ENCODE measurements at regions not wholly inside any gene's neighbourhood (a gene's known extent, or its start where the extent isn't known, plus 50 kb on each side); places are given as distances from the start of the nearest gene placed in this dataset.

DNA sequence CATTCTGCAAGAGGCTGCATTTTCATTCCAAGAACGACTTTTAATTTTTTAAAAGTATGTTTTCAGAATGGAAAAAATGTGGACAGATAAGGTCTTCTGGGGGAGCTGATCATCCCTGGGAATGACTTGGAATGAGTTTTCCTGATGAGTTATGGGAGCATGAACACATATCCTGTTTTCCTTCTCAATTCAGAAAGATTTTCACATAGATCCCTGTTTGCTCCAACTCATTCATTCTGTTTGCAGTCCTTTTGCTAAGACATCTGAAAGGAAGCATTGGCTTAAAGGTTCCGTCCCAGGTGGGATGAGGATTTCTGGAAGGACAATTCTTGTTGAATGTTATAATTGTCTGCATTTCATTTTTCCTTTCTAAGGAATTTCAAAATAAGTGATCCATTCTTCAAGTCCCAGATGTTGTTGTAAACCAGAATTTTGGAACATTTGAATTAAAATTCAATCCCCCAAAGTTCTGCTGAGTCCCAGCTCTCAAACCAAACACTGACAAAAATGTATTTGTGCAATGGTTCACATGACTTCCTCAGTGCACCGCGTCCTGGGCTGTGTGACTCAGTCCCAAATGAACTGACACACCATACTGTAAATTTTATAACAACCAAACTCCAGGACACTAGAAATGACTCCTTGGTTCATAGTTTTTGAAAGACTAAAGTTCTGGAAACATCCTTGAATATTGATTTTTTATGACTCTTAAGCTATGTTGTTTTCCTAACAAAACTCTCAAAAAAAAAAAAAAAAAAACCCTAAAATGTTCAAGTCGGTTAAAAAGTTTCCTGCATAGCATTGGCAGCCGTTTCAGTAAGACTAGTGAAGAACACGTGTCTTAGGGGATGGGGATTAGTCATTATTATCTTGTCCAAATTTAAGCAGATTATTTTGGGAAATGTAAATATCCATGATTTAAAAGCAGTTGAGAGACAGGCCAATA is 281.8 kb upstream of the TCF4 start:
- CTCF ChIA-PET, result interaction anchor here (1.7 kb wide), 1 partner anchor 19 kb away, joined by 3 read pairs; no protein-coding TSS in a partner anchor

DNA sequence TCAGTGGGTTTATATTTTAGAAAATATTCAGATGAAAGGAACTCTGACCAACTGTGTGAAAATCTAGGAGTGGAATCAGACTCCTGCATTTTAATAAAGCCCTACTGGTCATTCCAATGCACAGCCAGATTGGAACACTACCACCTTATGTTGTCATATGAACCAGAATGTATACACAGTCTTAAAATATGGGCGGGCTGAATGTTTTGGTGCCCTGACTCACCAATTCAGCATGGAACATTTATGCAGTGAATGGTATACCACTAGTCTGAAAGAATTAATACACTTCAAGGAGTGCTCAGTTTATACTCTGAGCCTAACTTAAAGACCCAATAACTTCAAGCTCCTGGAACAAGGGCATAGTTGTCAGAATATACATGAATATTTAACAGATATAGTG is 280.9 kb upstream of the TCF4 start:
- Mint-ChIP-seq H3K36me3 (ENCODE audit: low read depth) (no peaks in the 10 kb centered on the region), H3K27ac (no peak overlapping the region), H3K4me3 (no peak overlapping the region), H3K4me1 (ENCODE audit: low read depth) (no peaks in the 10 kb centered on the region), H3K9me3 (no peaks in the 10 kb centered on the region), H3K27me3 (ENCODE audit: low read depth) (no peaks in the 10 kb centered on the region)
- CTCF ChIA-PET, result no interaction called here
- no peak for DNase-seq
- intact Hi-C loops (cut with micrococcal nuclease), result no loop called here

More for the DNA sequence above, 281.8 kb upstream of the TCF4 start:
- no peak for DNase-seq
- Mint-ChIP-seq H3K4me3 (no peak overlapping the region), H3K9me3 (no peaks in the 10 kb centered on the region), H3K4me1 (ENCODE audit: low read depth) (no peaks in the 10 kb centered on the region), H3K36me3 (ENCODE audit: low read depth) (no peaks in the 10 kb centered on the region), H3K27ac (no peak overlapping the region), H3K27me3 (ENCODE audit: low read depth) (no peaks in the 10 kb centered on the region)
- intact Hi-C loops (cut with micrococcal nuclease), result no loop called here

DNA sequence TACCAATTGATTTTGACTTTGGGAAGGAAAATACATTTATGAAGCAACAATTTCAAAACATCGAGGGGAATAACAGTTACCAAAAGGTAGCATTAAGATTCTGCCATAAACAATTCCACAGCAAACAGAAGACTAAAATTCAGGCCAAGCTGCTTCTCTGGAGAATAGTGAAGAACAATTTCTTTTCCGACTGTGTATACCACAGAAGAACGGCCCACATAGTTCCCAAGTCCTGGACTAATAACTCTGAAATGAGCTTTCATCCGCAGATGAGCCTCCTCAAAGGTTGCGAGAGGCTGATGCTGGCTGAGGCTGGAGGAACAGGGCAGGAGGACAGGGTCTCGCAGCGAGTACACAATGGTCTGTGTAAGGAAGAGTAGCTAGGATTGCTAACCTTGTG is 278.9 kb upstream of the TCF4 start:
- CTCF ChIA-PET, result no interaction called here
- Mint-ChIP-seq H3K9me3 (no peaks in the 10 kb centered on the region), H3K27me3 (ENCODE audit: low read depth) (no peaks in the 10 kb centered on the region)

DNA sequence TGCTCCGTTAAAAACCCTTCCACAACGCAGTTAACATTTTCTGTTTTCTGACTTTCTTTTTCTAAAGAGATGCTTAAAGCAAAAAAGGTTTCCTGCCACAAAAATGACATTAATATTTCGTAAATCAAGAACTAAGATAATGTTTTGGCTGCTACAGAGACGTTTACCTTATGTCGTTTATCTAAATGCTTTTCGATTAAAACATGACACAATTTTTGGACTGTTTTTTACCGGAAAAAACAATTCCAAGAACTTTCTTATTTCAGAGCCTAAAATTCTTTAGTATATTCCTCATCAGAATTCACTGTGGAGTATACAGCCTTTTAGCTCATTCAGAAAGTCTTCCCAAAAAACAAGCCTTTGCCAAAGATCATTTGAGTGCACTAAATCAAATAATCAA is 278.0 kb upstream of the TCF4 start:
- Mint-ChIP-seq H3K27me3 (ENCODE audit: low read depth) (no peaks in the 10 kb centered on the region), H3K36me3 (ENCODE audit: low read depth) (no peaks in the 10 kb centered on the region), H3K27ac (no peak overlapping the region), H3K4me3 (no peak overlapping the region), H3K9me3 (no peaks in the 10 kb centered on the region), H3K4me1 (ENCODE audit: low read depth) (no peaks in the 10 kb centered on the region)
- no peak for DNase-seq
- CTCF ChIA-PET, result no interaction called here
- intact Hi-C loops (cut with micrococcal nuclease), result no loop called here

More for the DNA sequence above, 278.9 kb upstream of the TCF4 start:
- intact Hi-C loops (cut with micrococcal nuclease), result no loop called here
- no peaks in the 10 kb centered on the region for H3K36me3 Mint-ChIP-seq (ENCODE audit: low read depth)
- DNase-seq, result no peak
- no peak overlapping the region for H3K4me3 Mint-ChIP-seq
- H3K4me1 Mint-ChIP-seq (ENCODE audit: low read depth), result no peaks in the 10 kb centered on the region
- no peak overlapping the region for H3K27ac Mint-ChIP-seq

DNA sequence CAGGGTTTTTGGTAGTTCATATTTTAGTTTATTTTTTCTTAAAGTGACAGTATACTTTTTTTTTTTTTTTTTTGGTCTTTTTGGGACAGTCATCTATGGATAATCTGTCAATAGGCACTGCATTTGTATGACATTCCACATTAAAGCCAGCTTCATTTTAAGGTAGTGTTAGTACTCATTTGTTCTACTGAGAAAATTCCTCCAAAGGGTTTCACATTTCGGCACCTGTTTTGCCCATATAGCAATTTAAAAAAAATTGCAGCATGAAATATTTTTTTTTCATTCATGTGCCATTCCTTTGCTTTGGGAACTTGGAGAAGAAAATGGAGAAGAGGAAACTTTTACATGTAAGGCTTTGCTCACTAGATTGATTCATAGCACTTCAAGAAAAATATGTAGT is 276.3 kb upstream of the TCF4 start:
- no peaks in the 10 kb centered on the region for H3K4me1 Mint-ChIP-seq (ENCODE audit: low read depth)
- intact Hi-C loops (cut with micrococcal nuclease), result no loop called here
- H3K4me3 Mint-ChIP-seq, result no peak overlapping the region
- no peaks in the 10 kb centered on the region for H3K27me3 Mint-ChIP-seq (ENCODE audit: low read depth)
- CTCF ChIA-PET, result interaction anchor here (0.6 kb wide), 1 partner anchor 479 kb away, joined by 3 read pairs; no protein-coding TSS in a partner anchor
- H3K27ac Mint-ChIP-seq, result no peak overlapping the region
- H3K36me3 Mint-ChIP-seq (ENCODE audit: low read depth), result no peaks in the 10 kb centered on the region
- H3K9me3 Mint-ChIP-seq, result no peaks in the 10 kb centered on the region
- no peak for DNase-seq

DNA sequence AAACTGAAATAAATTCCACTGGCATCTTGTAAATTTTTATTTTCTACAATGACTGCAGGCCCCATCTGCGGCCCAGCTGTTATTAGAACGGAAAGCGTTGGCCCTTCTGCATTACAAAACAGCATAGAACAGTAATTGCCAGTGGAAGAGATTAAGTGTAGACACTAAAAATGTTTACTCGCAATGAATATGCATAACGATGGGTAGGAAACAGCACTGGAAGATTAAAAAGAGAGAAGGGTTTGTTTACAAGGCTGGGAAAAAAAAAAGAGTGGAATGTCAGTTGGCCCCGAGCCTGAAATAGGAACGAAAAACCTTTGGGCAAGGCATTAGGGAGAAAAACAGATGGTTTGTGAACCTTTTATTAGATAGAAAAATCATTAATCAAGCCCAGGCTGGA is 275.9 kb upstream of the TCF4 start:
- H3K36me3 Mint-ChIP-seq (ENCODE audit: low read depth), result no peaks in the 10 kb centered on the region
- CTCF ChIA-PET, result interaction anchor here (0.6 kb wide), 1 partner anchor 479 kb away, joined by 3 read pairs; no protein-coding TSS in a partner anchor
- H3K27me3 Mint-ChIP-seq (ENCODE audit: low read depth), result no peaks in the 10 kb centered on the region
- H3K27ac Mint-ChIP-seq, result no peak overlapping the region
- H3K9me3 Mint-ChIP-seq, result no peaks in the 10 kb centered on the region
- intact Hi-C loops (cut with micrococcal nuclease), result no loop called here
- H3K4me3 Mint-ChIP-seq, result no peak overlapping the region
- H3K4me1 Mint-ChIP-seq (ENCODE audit: low read depth), result no peaks in the 10 kb centered on the region
- DNase-seq, result no peak

DNA sequence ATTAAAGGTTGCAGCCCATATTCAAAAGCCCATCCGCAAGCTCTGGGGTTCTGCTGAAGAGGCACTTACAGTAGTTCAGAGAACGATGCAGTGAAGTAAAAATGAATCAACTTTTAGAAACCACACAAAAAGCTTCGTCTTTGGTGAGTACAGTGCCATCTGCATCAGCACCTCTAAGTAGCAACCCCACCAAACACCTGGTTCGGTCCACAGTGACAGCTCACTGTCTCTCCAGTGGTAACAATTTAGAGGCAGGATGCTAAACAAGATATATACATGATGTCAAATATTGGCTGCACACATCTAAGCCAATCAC is 275.4 kb upstream of the TCF4 start:
- CTCF ChIA-PET, result no interaction called here
- H3K27ac Mint-ChIP-seq, result no peak overlapping the region

DNA sequence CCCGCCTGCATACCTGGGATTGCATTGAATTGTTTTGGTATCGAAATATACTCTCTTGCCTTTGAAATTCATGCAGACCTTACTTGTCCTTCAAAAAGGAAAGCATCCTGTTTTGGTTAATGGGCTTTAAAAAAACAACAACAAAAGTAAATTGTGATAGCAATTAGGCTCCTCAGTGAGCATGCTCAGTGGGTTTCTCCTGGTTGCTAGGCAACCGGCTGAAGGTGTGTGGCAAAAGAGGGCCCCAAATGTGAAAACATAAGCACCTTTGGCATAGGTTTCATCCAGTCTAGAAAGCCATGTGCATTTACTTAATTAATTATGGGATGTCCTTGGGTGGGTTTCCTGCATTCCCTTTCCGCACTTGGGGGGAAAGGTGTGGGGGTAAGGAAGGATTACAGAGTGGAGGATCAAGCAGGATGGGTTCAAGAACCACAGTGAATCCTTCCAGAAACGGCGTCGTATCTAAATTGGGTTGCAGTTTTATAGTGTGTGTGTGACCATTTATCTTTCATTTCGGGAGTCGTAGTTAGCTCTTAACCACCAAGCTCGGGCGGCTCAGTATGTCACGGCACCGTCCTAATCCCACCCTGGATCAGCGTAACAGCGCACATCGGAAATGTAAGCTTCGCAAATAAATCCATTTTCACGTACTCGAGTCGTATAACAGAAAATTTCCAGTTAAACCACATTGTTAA is 274.9 kb upstream of the TCF4 start:
- Mint-ChIP-seq H3K4me1 (ENCODE audit: low read depth) (no peaks in the 10 kb centered on the region), H3K9me3 (no peaks in the 10 kb centered on the region), H3K36me3 (ENCODE audit: low read depth) (no peaks in the 10 kb centered on the region), H3K27me3 (ENCODE audit: low read depth) (no peaks in the 10 kb centered on the region), H3K27ac (no peak overlapping the region), H3K4me3 (no peak overlapping the region)
- intact Hi-C loops (cut with micrococcal nuclease), result no loop called here
- no peak for DNase-seq
- CTCF ChIA-PET, result no interaction called here

More for the DNA sequence above, 275.4 kb upstream of the TCF4 start:
- Mint-ChIP-seq H3K36me3 (ENCODE audit: low read depth) (no peaks in the 10 kb centered on the region), H3K9me3 (no peaks in the 10 kb centered on the region), H3K4me1 (ENCODE audit: low read depth) (no peaks in the 10 kb centered on the region), H3K27me3 (ENCODE audit: low read depth) (no peaks in the 10 kb centered on the region), H3K4me3 (no peak overlapping the region)
- no peak for DNase-seq
- intact Hi-C loops (cut with micrococcal nuclease), result no loop called here

DNA sequence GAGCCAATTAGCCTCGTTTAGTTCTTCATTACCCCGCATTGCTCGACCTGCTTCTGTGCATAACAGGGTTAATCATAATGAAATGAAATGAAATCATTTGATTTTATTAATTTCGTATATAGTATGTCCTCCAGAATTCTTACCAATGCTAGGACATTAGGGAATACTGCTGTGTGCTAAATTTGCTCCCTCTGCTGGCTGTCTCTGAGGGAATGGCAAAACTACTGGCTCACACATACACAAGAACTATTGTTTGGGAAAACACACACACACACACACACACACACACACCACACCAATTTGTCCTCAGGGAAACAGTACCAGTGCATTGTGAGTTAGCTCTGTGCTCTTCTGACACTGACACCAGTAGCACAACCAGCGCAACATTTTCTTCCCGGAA is 273.3 kb upstream of the TCF4 start:
- Mint-ChIP-seq H3K4me3 (no peak overlapping the region), H3K27ac (no peak overlapping the region)
- CTCF ChIA-PET, result no interaction called here

DNA sequence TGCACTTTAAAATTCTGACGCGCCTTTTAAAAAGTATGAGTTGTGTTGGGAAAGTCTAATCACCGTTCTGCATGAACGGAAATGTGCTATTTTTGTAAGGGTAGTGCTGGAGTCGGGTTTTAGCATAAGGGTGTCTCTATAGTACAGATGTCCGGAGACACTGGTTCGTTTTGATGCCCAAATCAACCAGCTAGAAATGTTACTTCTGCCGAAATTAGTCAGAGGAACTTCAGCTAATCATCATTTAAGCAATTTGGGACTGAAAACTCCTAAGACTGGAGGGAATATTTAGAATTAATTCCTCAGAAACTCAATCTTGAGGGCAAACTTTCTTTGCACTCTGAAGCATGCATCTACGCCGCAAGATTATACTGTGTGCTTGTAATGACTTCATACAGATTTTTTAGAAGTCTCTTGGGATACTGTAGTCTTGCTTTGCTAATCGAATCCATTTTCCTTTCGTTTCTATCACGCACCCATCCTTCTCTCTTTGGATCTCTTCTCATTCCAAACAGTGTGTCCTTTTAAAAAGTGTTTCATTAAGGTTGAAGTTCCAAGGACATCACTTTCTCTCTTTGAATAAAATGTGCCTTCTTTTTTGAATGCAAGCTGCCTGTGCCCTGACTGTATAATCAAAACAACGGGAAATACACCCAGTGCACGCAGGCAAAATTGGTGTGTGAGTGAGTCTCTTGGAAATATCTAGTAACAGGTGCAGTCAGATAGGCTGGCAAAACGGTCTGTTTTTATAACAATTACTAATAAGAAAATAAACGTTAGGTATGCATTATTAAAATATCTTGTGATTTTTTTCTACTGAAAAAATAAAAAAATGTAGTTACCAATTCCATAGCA is 270.9 kb upstream of the TCF4 start:
- H3K27me3 Mint-ChIP-seq (ENCODE audit: low read depth), result no peaks in the 10 kb centered on the region
- CTCF ChIA-PET, result no interaction called here
- no peaks in the 10 kb centered on the region for H3K4me1 Mint-ChIP-seq (ENCODE audit: low read depth)
- H3K27ac Mint-ChIP-seq, result no peak overlapping the region
- H3K9me3 Mint-ChIP-seq, result no peaks in the 10 kb centered on the region
- no peak for DNase-seq
- H3K36me3 Mint-ChIP-seq (ENCODE audit: low read depth), result no peaks in the 10 kb centered on the region
- intact Hi-C loops (cut with micrococcal nuclease), result no loop called here
- no peak overlapping the region for H3K4me3 Mint-ChIP-seq

More for the DNA sequence above, 273.3 kb upstream of the TCF4 start:
- DNase-seq, result no peak
- H3K36me3 Mint-ChIP-seq (ENCODE audit: low read depth), result no peaks in the 10 kb centered on the region
- no peaks in the 10 kb centered on the region for H3K4me1 Mint-ChIP-seq (ENCODE audit: low read depth)
- H3K27me3 Mint-ChIP-seq (ENCODE audit: low read depth), result no peaks in the 10 kb centered on the region
- no peaks in the 10 kb centered on the region for H3K9me3 Mint-ChIP-seq
- intact Hi-C loops (cut with micrococcal nuclease), result no loop called here

DNA sequence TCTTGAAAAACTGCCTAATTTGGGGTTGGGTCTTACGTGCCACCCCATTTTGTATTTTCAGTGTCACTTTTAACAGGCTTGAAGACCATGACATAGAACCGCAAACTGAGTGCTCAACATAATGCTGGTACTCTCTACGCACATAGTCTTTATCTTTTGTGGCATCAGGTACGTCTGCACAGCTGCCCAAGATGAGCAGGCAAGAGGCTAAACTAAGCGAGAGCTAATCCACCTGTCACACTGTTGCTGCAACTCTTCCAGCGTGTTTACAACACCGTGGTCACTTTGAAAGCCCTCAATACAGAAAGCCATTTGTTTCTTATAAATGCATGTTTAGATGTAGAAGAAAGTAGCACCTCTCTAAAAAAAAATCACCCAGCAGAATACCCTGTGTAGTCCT is 270.0 kb upstream of the TCF4 start:
- Mint-ChIP-seq H3K27me3 (ENCODE audit: low read depth) (no peaks in the 10 kb centered on the region), H3K4me1 (ENCODE audit: low read depth) (no peaks in the 10 kb centered on the region), H3K9me3 (no peaks in the 10 kb centered on the region), H3K27ac (no peak overlapping the region), H3K4me3 (no peak overlapping the region), H3K36me3 (ENCODE audit: low read depth) (no peaks in the 10 kb centered on the region)
- CTCF ChIA-PET, result no interaction called here
- intact Hi-C loops (cut with micrococcal nuclease), result no loop called here
- DNase-seq, result no peak

DNA sequence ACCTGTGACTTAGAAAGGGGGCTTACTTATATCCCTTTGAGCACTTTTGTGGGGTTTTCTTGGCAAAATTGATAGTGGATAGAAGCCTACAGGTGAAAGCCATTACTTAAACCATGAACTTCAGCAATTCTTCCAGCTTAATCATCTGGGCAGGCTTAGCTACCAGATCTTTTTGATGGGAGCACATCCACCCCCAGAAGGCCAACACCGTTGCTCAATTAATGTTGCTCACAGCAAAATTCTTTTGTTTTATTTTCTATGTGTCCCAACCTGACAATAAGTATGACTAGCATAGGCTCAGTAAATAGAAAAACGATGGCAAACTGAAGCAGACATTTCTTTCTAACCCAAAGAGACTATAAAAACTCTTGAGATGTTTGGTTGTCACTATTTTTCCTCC is 269.4 kb upstream of the TCF4 start:
- DNase-seq, result no peak
- H3K9me3 Mint-ChIP-seq, result no peaks in the 10 kb centered on the region
- H3K27me3 Mint-ChIP-seq (ENCODE audit: low read depth), result no peaks in the 10 kb centered on the region
- H3K27ac Mint-ChIP-seq, result no peak overlapping the region
- no peaks in the 10 kb centered on the region for H3K4me1 Mint-ChIP-seq (ENCODE audit: low read depth)
- H3K36me3 Mint-ChIP-seq (ENCODE audit: low read depth), result no peaks in the 10 kb centered on the region
- H3K4me3 Mint-ChIP-seq, result no peak overlapping the region
- intact Hi-C loops (cut with micrococcal nuclease), result no loop called here
- CTCF ChIA-PET, result no interaction called here
